Left lung (tissue), 4 donors: ENCODE measurements at regions not wholly inside any gene's neighbourhood (a gene's known extent, or its start where the extent isn't known, plus 50 kb on each side); places are given as distances from the start of the nearest gene placed in this dataset.

ENCODE experiments used
- ATAC-seq: fragments of 200-7000 bp; cut with Tn5 transposase; one replicate; pipeline ENCODE4 v1.9.1; 2020; ENCODE audit warnings: moderate library complexity
- DNase-seq, 4 donors: peaks; one replicate each; pipeline ENCODE4 v3.0.0-alpha.2; 2013 to 2020
- H3K27ac ChIP-seq, 2 donors: fragments of 200-600 bp; sonication (generic) in 1 of 2; one replicate each; pipeline versions ENCODE4 v1.5.0 to v1.8.0; 2020 to 2021
- H3K27me3 ChIP-seq, 2 donors: fragments of 200-600 bp; sonication (generic) in 1 of 2; one replicate each; pipeline versions ENCODE4 v1.5.0 to v1.8.0; 2020 to 2021
- H3K36me3 ChIP-seq, 2 donors: fragments of 200-600 bp; sonication (generic) in 1 of 2; one replicate each; pipeline versions ENCODE4 v1.5.0 to v1.8.0; 2020 to 2021
- H3K4me1 ChIP-seq, 2 donors: fragments of 200-600 bp; one replicate each; pipeline ENCODE4 v1.8.0; 2021
- H3K4me3 ChIP-seq, 2 donors: fragments of 200-600 bp; sonication (generic) in 1 of 2; one replicate each; pipeline versions ENCODE4 v1.5.0 to v1.8.0; 2020 to 2021; ENCODE audit warnings: mild to moderate bottlenecking in 1 of 2
- H3K9me3 ChIP-seq, 2 donors: fragments of 200-600 bp; sonication (generic) in 1 of 2; one replicate each; pipeline versions ENCODE4 v1.5.0 to v1.8.0; 2020 to 2021
- CTCF ChIP-seq, 2 donors: fragments of 200-600 bp; sonication (generic) in 1 of 2; IDR thresholded peaks; one replicate each; pipeline versions ENCODE4 v1.5.0 to v1.8.0; 2021; ENCODE audit warnings: antibody characterized with exemption in 2 of 2
- intact Hi-C, 2 donors: fragments of 100-400 bp; cut with DNase I; formaldehyde crosslinking; loops; one replicate each; pipeline versions ENCODE4 v1.11.2 to v1.14.2; 2022
- donor health status: DM: no; HTN: yes; CAD: no.
- donor health status: DM: no; HTN: no; CAD: no.

GRCh38 chr14:34018125-34018524 lies 67.3 kb upstream of the EGLN3 start:
- Histone ChIP-seq H3K4me1 (peaks cover 0 to 7% of the 10 kb centered on the region in 2 donors), H3K9me3 (no peaks in the 10 kb centered on the region), H3K27me3 (no peaks in the 10 kb centered on the region), H3K4me3 (no peak overlapping the region), H3K27ac (no peak overlapping the region), H3K36me3 (no peaks in the 10 kb centered on the region)
- TF ChIP-seq CTCF (IDR thresholded peaks at IDR 0.05), result no peak
- DNase-seq (no peak), ATAC-seq (no peak)
- intact Hi-C loops, result no loop called here

GRCh38 chr14:34015383-34015782 lies 64.5 kb upstream of the EGLN3 start:
- no peak overlapping the region for H3K27ac ChIP-seq
- no peaks in the 10 kb centered on the region for H3K36me3 ChIP-seq
- no peaks in the 10 kb centered on the region for H3K9me3 ChIP-seq
- H3K27me3 ChIP-seq, result no peaks in the 10 kb centered on the region
- DNase-seq (no peak), ATAC-seq (no peak)
- intact Hi-C loops, result no loop called here
- H3K4me1 ChIP-seq, result peaks cover 0 to 7% of the 10 kb centered on the region in 2 donors
- H3K4me3 ChIP-seq, result no peak overlapping the region
- TF ChIP-seq CTCF (IDR thresholded peaks at IDR 0.05), result no peak

DNA sequence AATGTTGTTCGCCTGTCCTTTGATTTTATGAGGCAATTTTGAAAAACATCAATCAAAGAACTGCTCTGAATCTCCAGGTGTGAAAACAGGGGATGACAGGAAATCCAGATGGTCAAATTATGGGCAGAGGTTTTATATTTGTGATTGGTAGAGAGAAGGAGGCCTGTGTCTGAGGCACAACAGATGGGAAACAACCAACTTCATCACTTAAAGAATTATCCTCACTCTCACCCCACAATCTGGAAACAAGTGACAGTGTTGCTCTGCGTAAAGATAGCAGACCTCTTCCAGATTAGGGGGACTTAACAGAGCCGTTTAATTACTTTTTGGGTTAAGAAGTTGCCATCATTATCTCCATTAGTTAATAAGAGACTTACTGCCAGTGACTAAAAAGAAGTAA lies 64.1 kb upstream of the EGLN3 start:
- no peak overlapping the region for H3K27ac ChIP-seq
- TF ChIP-seq CTCF (IDR thresholded peaks at IDR 0.05), result no peak
- H3K9me3 ChIP-seq, result no peaks in the 10 kb centered on the region
- intact Hi-C loops, result no loop called here
- peaks cover 0 to 7% of the 10 kb centered on the region in 2 donors for H3K4me1 ChIP-seq
- no peak overlapping the region for H3K4me3 ChIP-seq
- no peak for ATAC-seq
- no peak for DNase-seq
- H3K36me3 ChIP-seq, result no peaks in the 10 kb centered on the region
- no peaks in the 10 kb centered on the region for H3K27me3 ChIP-seq

DNA sequence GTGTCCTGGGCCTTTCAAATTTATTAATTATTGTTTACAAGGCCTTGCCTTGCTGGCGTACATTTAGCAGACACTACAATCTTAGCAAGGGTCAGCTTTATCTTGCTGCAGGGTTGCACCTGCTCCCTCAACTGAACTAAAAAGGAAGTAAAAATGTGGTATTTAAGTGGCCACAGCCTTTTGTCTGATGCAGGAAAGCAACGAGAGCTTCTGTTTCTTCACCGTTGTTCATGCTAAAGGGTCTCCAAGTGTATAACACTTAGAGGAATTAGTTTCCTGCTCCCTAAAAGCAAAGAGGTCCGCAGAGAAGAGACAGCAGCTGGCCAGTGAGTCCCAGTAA lies 62.8 kb upstream of the EGLN3 start:
- H3K27ac ChIP-seq, result no peak overlapping the region
- no peak for DNase-seq
- H3K4me3 ChIP-seq, result no peak overlapping the region
- H3K4me1 ChIP-seq, result peaks cover 0 to 7% of the 10 kb centered on the region in 2 donors
- H3K27me3 ChIP-seq, result no peaks in the 10 kb centered on the region
- H3K36me3 ChIP-seq, result no peaks in the 10 kb centered on the region
- no peaks in the 10 kb centered on the region for H3K9me3 ChIP-seq
- intact Hi-C loops, result no loop called here
- no peak for TF ChIP-seq CTCF (IDR thresholded peaks at IDR 0.05)
- no peak for ATAC-seq

DNA sequence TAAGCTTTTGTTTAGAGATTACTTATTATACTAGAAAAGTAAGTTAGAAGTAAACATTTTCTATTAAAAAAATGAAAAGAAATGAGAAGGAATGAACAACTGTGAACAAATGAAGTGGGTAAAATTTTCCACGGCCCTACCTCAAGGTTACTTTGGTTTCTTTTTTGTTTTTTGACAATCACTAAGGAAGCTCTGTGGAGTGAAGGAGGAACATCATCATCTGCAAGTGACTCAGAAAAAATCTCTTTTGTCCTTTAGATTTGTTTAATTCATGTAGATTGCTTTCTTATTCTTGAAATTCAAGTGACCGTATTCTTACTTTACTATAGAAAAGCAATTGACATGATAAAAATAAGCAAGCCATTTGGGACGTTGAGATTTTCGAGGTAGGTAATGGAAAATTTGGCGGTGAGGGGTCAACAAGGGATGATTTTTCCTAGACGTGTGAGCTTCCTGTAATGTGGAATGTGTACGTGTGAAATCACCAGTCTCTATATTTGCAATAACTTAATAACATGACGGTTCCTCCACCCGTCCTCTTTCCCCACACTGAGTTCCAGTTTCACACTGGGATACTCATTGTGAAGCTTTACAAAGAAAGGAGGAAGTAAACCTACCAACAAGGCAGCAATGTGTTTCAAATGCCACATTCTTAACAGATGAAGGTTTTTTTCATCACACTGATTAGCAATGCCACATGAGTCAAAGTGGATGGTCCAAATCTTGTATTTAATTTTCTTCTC lies 62.3 kb upstream of the EGLN3 start:
- Histone ChIP-seq H3K9me3 (no peaks in the 10 kb centered on the region), H3K4me1 (peaks cover 0 to 7% of the 10 kb centered on the region in 2 donors), H3K36me3 (no peaks in the 10 kb centered on the region), H3K4me3 (no peak overlapping the region), H3K27ac (no peak overlapping the region), H3K27me3 (no peaks in the 10 kb centered on the region)
- ATAC-seq (peak; percentile 24), DNase-seq (no peak)
- no peak for TF ChIP-seq CTCF (IDR thresholded peaks at IDR 0.05)
- intact Hi-C loops, result no loop called here
